ENCODE measurements at regions not wholly inside any gene's neighbourhood (a gene's known extent, or its start where the extent isn't known, plus 50 kb on each side); places are given as distances from the start of the nearest gene placed in this dataset.
"Not testable (repeated sequence)": the region's sequence is repeated elsewhere in the genome, so short reads cannot be mapped to it uniquely, and the experiment has no call there.

- no peak for DNase-seq
- intact Hi-C loops (cut with DNase I, micrococcal nuclease), result no loop called here
- no peak for ATAC-seq
These were observed 56.1 kb downstream of the GPR85 start for GRCh38 chr7:113030489-113030888.

- intact Hi-C loops (cut with DNase I, micrococcal nuclease), result loop anchor here in 1 of 2 donors (10.0 kb wide), 1 partner anchor 398 kb away; no protein-coding TSS in a partner anchor
- ATAC-seq (no peak), DNase-seq (no peak)
These were observed 59.7 kb downstream of the GPR85 start for GRCh38 chr7:113026941-113027340.

GRCh38 chr7:113017144-113017857 lies 69.3 kb downstream of the GPR85 start:
- ATAC-seq; intact Hi-C loops (cut with DNase I, micrococcal nuclease); DNase-seq: not testable (repeated sequence)

- intact Hi-C loops (cut with DNase I, micrococcal nuclease), result no loop called here
- DNase-seq (no peak), ATAC-seq (no peak)
These were observed 71.5 kb downstream of the GPR85 start for GRCh38 chr7:113015034-113015645.

GRCh38 chr7:113013761-113014449 lies 72.7 kb downstream of the GPR85 start:
- ATAC-seq, result no peak
- intact Hi-C loops (cut with DNase I, micrococcal nuclease), result no loop called here
- no peak for DNase-seq

- ATAC-seq; DNase-seq; intact Hi-C loops (cut with DNase I, micrococcal nuclease): not testable (repeated sequence)
These were observed 73.8 kb downstream of the GPR85 start for GRCh38 chr7:113012862-113013261.

GRCh38 chr7:113010377-113010776 lies 76.2 kb downstream of the GPR85 start:
- intact Hi-C loops (cut with DNase I, micrococcal nuclease), result no loop called here
- DNase-seq, result no peak
- no peak for ATAC-seq

GRCh38 chr7:113008755-113009154 lies 77.9 kb downstream of the GPR85 start:
- DNase-seq (no peak), ATAC-seq (no peak)
- intact Hi-C loops (cut with DNase I, micrococcal nuclease), result no loop called here

- ATAC-seq (no peak), DNase-seq (no peak)
- intact Hi-C loops (cut with DNase I, micrococcal nuclease), result no loop called here
These were observed 81.7 kb downstream of the GPR85 start for GRCh38 chr7:113004726-113005454.

GRCh38 chr7:113000316-113001020 lies 86.2 kb downstream of the GPR85 start:
- ATAC-seq (no peak), DNase-seq (no peak)
- intact Hi-C loops (cut with DNase I, micrococcal nuclease), result no loop called here

GRCh38 chr7:112997831-112998230 lies 88.8 kb downstream of the GPR85 start:
- no peak for DNase-seq
- no peak for ATAC-seq
- intact Hi-C loops (cut with DNase I, micrococcal nuclease), result no loop called here

- ATAC-seq (no peak), DNase-seq (no peak)
- intact Hi-C loops (cut with DNase I, micrococcal nuclease), result no loop called here
These were observed 90.2 kb downstream of the GPR85 start for GRCh38 chr7:112996331-112996871.

- intact Hi-C loops (cut with DNase I, micrococcal nuclease), result no loop called here
- ATAC-seq, result no peak
- DNase-seq, result no peak
These were observed 91.4 kb downstream of the GPR85 start for GRCh38 chr7:112995059-112995824.

GRCh38 chr7:112994656-112995055 lies 92.0 kb downstream of the GPR85 start:
- DNase-seq (no peak), ATAC-seq (no peak)
- intact Hi-C loops (cut with DNase I, micrococcal nuclease), result no loop called here

- intact Hi-C loops (cut with DNase I, micrococcal nuclease), result no loop called here
- no peak for DNase-seq
- ATAC-seq, result no peak
These were observed 96.0 kb downstream of the GPR85 start for GRCh38 chr7:112990624-112991023.

- intact Hi-C loops (cut with DNase I, micrococcal nuclease), result no loop called here
- DNase-seq (no peak), ATAC-seq (no peak)
These were observed 97.1 kb downstream of the GPR85 start for GRCh38 chr7:112989531-112989930.

- no peak for ATAC-seq
- intact Hi-C loops (cut with DNase I, micrococcal nuclease), result no loop called here
These were observed 99.5 kb downstream of the GPR85 start for GRCh38 chr7:112987171-112987570.

More at GRCh38 chr7:112987171-112987570, 99.5 kb downstream of the GPR85 start:
- no peak for DNase-seq
